ENCODE measurements at regions not wholly inside any gene's neighbourhood (a gene's known extent, or its start where the extent isn't known, plus 50 kb on each side); places are given as distances from the start of the nearest gene placed in this dataset.

DNA sequence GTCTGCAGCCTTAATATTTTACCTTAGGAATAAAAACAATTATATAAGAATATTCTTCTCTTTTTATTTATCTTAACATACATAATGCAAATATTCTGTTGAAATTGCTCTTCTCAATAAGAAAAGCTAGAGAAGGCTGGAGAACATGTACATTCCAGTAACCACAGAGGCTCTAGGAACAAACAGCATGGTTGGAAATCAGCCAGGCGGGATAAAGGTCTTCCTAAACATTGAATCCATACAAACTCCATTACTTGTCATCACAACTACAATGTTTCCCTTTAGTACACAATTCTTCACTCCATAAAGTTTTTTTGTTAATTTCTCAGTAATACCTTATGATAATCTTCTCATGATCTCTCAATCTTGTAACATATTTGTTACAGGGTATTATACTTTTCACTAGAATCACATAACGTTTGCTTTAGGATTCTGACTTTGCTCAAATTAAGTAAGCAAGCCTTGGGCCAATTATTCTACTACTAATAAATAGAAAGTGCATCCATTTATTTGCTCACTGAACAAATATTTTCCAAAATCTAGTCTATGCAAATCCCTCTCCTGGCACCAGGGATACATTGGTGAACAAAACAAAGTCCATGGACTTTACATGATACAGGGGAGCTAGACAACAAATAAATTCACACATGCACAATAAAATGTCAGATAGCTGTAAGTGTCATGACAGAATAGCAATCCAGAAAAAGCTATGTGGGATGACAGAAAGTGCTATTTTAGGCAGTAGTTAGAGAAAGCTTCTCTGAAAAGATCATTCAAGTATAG, 237.5 kb upstream of the TMTC1 start:
- H3K4me3 Mint-ChIP-seq: no peak overlapping the region
- ATAC-seq: no peak
- H3K27me3 Mint-ChIP-seq: no peaks in the 10 kb centered on the region
- no peaks in the 10 kb centered on the region for H3K4me1 Mint-ChIP-seq
- no peak overlapping the region for H3K27ac Mint-ChIP-seq
- no peaks in the 10 kb centered on the region for H3K36me3 Mint-ChIP-seq
- peaks cover 9% of the 10 kb centered on the region for H3K9me3 Mint-ChIP-seq

DNA sequence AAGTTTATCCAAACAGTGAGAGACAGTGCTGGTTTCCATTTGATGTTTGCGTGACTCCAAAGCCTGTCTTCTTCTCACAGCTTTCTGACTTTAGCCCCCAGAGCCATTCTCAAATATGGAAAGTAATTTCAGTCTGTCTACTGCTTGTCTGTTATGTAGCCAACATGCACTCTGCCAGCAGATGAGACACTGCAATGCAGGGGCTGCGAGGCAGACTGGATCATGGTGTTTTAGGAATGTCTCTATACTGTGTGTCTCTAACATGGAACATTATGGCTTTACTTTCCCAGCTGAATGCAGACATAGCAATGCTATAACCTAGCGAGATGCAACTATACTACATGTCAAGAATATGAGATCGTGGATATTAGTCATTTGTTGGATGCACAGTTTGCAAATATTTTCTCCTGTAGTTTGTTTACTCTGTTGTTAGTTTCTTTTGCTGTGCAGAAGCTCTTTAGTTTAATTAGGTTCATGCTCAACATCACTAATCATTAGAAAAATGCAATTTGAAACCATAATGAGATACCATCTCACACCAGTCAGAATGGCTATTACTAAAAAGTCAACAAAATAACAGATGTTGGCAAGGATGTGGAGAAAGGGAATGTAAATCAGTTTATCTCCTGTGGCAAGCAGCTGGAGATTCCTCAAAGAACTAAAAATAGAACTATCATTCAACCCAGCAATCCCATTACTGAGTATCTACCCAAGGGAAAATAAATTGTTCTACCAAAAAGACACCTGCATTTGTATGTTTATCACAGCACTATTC, 235.8 kb upstream of the TMTC1 start:
- Mint-ChIP-seq H3K4me3 (no peak overlapping the region), H3K27ac (no peak overlapping the region), H3K9me3 (peaks cover 14% of the 10 kb centered on the region), H3K4me1 (no peaks in the 10 kb centered on the region), H3K36me3 (no peaks in the 10 kb centered on the region), H3K27me3 (no peaks in the 10 kb centered on the region)
- ATAC-seq: no peak

DNA sequence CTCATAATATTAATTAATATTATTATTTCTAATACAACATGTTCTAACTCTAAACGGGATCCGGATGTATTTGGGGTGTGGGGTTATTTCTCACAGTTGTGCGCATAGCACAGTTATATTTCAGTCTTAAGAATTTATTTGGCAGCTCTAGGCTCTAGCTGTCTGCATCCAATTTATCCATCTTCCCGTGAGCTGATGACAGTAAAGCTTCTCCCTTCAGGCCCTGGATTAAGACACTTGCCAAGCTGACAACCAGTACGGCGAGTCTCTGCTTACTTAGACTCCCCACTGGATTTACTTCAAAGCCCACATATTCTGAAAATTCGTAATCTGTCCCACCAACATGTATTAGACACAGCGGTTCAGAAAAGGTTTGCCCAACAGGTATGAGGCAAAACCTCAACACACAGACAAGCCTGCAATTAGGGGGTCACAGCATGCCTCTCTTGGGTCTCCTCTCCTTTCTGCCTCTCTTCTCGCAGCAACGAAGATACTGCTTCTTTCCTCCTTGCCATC, 232.9 kb upstream of the TMTC1 start:
- ATAC-seq: no peak
- H3K36me3 Mint-ChIP-seq: no peaks in the 10 kb centered on the region
- peaks cover 8% of the 10 kb centered on the region for H3K9me3 Mint-ChIP-seq
- no peaks in the 10 kb centered on the region for H3K27me3 Mint-ChIP-seq
- no peak overlapping the region for H3K4me3 Mint-ChIP-seq
- H3K4me1 Mint-ChIP-seq: no peaks in the 10 kb centered on the region
- no peak overlapping the region for H3K27ac Mint-ChIP-seq

DNA sequence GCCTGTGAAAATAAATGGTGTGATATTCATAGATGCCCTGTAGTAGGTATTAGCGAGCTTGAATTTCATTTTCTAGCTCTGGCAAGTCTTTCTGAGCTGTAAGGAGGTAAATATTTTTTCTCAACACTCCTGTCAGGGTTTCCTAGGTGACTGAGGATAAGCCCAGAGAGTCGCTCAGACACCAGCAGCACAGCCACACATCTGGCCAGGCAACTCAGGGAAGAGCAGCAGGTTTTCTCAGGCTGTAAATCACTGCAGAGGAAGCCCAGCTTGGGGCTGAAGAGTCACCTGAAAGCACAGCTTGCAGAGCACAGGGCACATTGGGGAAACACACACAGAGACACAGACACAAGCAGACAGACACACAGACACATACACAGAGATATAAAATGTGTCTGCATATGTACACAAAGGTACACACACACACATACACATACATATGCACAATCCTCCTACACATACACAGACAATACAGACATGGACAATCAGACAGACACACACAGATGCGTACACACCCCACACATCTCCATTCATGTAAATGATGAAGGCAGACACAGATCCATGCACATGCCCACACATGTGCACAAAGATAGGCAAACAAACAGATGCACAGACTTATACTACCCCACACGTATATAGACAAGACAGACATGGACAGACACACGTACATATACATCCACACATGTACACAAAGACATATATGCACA, 232.0 kb upstream of the TMTC1 start:
- Mint-ChIP-seq H3K9me3 (peaks cover 8% of the 10 kb centered on the region), H3K36me3 (no peaks in the 10 kb centered on the region), H3K27ac (no peak overlapping the region), H3K4me1 (no peaks in the 10 kb centered on the region), H3K27me3 (no peaks in the 10 kb centered on the region), H3K4me3 (no peak overlapping the region)
- ATAC-seq: no peak

DNA sequence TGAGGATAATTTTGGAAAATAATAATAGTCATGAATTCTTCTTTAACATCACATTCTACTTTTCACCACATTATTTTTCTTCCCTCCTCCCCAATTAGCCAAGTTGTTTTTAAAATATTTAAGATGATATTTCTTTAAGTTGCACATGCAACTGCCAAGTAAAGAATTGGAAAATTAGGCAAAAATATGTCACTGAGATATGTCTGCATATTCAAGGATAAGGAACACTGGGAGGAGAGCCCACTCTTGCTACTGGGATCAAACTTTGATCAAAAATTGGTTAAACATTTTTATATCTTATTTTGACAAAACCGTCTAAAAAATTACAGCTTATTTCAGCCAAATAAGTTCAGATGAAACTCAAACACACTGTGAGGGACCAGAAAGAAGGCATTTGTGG, 231.2 kb upstream of the TMTC1 start:
- no peak overlapping the region for H3K27ac Mint-ChIP-seq
- no peak for ATAC-seq
- no peaks in the 10 kb centered on the region for H3K4me1 Mint-ChIP-seq

DNA sequence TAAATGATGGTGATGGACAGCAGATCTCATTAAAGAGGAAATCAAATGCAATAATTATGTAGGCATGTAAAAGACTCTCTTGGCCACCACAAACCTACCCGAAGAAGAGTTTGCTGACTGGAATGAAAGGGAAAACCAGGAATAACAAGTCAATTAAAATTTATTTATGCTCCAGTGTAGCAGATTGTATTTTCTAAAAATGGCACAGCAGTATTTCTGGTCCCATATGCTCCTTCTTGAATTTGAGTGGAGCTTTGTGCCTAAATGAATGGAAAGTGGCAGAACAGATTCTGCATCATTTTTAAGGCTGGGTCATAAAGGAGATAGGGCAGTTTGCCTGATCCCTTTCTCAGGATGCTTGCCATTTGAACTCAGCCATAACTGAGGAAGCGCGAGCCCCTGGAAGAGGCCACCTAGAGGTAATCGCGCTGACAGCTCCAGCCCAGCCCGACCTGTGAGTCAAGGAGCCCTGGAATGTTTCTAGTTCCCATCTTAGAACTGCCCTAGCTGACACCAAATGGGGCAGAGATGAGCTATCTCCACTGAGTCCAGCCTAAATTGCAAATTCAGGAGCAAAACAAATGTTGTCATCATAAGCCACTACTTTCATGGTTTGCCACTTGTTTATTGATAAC, 229.2 kb upstream of the TMTC1 start:
- Mint-ChIP-seq H3K4me1 (no peaks in the 10 kb centered on the region), H3K27me3 (no peaks in the 10 kb centered on the region), H3K9me3 (peaks cover 5% of the 10 kb centered on the region), H3K27ac (no peak overlapping the region), H3K4me3 (no peak overlapping the region), H3K36me3 (no peaks in the 10 kb centered on the region)
- no peak for ATAC-seq

More for the DNA sequence above, 231.2 kb upstream of the TMTC1 start:
- no peaks in the 10 kb centered on the region for H3K27me3 Mint-ChIP-seq
- no peaks in the 10 kb centered on the region for H3K36me3 Mint-ChIP-seq
- H3K9me3 Mint-ChIP-seq: peaks cover 5% of the 10 kb centered on the region
- H3K4me3 Mint-ChIP-seq: no peak overlapping the region

DNA sequence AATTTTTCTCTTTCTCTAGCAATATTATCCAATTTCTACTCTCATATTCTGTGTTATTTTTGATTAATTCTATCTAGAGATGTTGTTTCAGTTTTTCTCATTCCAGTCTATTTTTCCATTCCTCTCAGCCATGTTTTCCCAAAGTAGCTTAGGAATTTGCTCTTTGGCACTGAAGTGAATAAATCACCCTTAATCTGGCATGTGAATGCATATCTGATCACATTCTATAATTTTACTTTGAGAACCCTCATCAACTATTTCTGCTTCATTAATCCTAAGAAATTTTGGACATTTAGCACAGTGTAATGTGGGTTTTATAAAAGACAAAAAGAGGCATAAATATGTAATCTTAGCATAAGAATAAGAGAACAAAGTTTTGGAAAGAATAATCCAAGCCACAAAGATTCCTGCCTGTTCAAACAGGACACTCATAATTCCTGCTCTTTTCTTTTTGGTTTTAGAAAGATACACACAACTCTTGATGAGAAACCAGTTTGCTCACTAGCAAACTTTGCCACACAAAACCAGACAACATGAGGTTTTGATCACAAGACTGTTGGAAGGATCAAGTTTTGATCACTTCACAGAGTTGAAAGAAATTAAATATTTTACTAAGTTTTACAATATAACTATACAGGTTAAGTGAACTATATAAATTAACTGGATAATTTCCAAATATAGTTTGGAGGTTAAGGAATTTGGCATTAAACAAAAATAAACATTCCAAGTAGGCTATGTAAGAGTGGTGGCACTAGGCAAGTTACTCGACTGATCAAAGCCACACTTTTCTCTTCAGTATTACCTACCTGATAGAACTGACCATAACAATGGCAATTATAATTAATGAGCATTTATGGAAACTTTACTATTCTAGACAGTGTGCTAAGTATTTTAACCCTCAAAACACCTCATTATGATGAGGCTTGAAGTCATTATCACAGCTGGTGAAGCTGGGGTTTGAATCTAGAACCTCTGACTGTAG, 226.6 kb upstream of the TMTC1 start:
- Mint-ChIP-seq H3K27me3 (no peaks in the 10 kb centered on the region), H3K4me3 (no peak overlapping the region), H3K27ac (no peak overlapping the region), H3K36me3 (no peaks in the 10 kb centered on the region), H3K9me3 (no peaks in the 10 kb centered on the region), H3K4me1 (no peaks in the 10 kb centered on the region)
- ATAC-seq: no peak

DNA sequence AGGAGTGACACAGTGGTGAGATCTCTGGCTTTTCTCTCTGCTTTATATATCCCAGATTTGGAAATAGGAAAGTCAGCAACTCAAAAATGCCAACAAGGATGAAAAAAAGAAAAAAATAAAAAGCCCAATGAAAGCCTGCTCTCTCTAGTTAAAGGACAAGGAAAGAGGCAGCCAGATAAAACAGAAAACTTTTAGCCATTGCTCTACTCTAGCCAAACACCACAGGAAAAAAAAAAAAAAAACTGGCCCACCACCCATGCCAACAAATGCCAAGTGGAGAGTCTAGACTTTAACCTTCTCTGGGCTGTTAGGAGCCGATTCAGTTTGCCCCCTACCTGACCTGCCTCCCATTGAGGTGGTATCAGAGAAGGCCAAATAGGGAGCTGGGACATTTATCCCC, 222.3 kb upstream of the TMTC1 start:
- Mint-ChIP-seq H3K27me3 (no peaks in the 10 kb centered on the region), H3K4me1 (no peaks in the 10 kb centered on the region), H3K27ac (no peak overlapping the region), H3K9me3 (peaks cover 2% of the 10 kb centered on the region), H3K36me3 (no peaks in the 10 kb centered on the region), H3K4me3 (no peak overlapping the region)
- ATAC-seq: no peak

DNA sequence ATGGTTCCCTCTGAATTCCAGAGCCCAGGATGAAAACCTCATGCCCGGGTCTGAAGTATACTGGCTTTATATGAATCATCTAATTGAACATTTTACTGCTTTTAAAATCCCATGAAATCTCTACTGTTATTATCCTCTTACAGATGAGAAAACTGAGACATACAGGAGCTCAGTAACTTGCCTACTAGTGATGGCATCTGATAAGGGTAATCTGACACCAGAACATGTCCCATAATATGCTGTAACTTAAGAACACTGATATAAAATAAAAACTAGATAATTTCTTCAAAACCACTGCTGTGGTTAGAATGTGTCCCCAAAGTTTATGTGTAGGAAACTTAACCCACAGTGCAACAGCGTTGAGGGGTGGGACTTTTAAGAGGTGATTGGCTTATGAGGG, 219.6 kb upstream of the TMTC1 start:
- H3K4me1 Mint-ChIP-seq: no peaks in the 10 kb centered on the region

DNA sequence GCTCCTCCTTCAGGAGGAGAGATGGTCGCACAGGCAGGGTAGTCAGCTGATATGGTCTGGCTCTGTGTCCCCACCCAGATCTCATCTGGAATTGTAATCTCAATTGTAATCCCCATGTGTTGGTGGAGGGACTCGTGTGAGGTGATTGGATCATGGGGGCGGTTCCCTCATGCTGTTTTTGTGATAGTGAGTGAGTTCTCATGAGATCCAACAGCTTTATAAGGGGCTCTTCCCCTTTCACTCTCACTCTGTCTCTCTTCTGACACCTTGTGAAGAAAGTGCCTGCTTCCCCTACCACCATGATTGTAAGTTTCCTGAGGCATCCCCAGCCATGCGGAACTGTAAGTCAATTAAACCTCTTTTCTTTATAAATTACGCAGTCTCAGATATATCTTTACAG, 218.9 kb upstream of the TMTC1 start:
- H3K4me3 Mint-ChIP-seq: no peak overlapping the region
- ATAC-seq: no peak
- no peaks in the 10 kb centered on the region for H3K27me3 Mint-ChIP-seq

More for the DNA sequence above, 219.6 kb upstream of the TMTC1 start:
- ATAC-seq: no peak
- Mint-ChIP-seq H3K9me3 (peaks cover 8% of the 10 kb centered on the region), H3K27me3 (no peaks in the 10 kb centered on the region), H3K36me3 (no peaks in the 10 kb centered on the region), H3K27ac (no peak overlapping the region), H3K4me3 (no peak overlapping the region)

DNA sequence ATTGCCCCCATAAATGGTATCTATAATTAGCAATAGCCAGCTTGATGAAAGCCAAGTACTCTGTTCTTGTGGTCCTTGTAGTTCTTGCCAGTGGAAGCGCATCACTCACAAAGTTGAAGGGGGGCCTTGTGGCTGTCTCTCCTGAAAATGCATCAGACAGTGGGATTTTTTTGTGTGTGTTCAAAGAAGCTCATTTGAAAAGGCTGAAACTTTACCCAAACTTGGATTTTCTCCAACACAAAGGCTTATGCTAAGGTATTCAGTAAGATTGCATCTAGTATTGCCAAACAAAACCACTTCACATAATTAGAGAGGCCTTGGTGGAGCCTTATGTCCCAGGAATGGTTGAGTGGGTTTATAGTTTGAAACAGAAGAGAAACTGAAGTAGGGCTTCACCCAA, 216.7 kb upstream of the TMTC1 start:
- no peak overlapping the region for H3K4me3 Mint-ChIP-seq
- no peak overlapping the region for H3K27ac Mint-ChIP-seq
- no peaks in the 10 kb centered on the region for H3K4me1 Mint-ChIP-seq
- H3K27me3 Mint-ChIP-seq: no peaks in the 10 kb centered on the region
- ATAC-seq: no peak
- no peaks in the 10 kb centered on the region for H3K36me3 Mint-ChIP-seq
- H3K9me3 Mint-ChIP-seq: peaks cover 12% of the 10 kb centered on the region

More for the DNA sequence above, 218.9 kb upstream of the TMTC1 start:
- H3K9me3 Mint-ChIP-seq: peaks cover 8% of the 10 kb centered on the region
- H3K36me3 Mint-ChIP-seq: no peaks in the 10 kb centered on the region
- H3K4me1 Mint-ChIP-seq: no peaks in the 10 kb centered on the region
- H3K27ac Mint-ChIP-seq: no peak overlapping the region

DNA sequence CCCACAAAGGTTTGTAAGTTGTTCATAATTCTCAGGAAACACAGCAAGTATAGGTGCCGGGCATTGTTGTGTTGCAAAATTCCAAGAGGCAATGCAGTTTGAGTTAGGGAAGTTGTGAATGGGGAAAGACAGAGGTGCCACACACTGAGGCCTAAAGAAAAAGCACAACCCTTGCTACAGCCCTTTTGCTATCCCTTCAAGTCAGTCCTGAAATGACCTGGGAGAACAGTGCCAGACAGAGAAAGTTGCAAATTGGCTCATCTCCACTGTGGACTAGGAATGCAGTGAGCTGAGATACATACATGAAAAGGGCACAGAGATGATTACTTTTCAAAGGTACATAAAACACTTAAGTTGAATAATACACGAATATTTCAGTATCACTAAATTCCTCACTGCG, 213.3 kb upstream of the TMTC1 start:
- H3K27me3 Mint-ChIP-seq: no peaks in the 10 kb centered on the region
- no peaks in the 10 kb centered on the region for H3K36me3 Mint-ChIP-seq
- no peak overlapping the region for H3K27ac Mint-ChIP-seq
- peaks cover 13% of the 10 kb centered on the region for H3K9me3 Mint-ChIP-seq
- no peak for ATAC-seq
- no peak overlapping the region for H3K4me3 Mint-ChIP-seq
- no peaks in the 10 kb centered on the region for H3K4me1 Mint-ChIP-seq

DNA sequence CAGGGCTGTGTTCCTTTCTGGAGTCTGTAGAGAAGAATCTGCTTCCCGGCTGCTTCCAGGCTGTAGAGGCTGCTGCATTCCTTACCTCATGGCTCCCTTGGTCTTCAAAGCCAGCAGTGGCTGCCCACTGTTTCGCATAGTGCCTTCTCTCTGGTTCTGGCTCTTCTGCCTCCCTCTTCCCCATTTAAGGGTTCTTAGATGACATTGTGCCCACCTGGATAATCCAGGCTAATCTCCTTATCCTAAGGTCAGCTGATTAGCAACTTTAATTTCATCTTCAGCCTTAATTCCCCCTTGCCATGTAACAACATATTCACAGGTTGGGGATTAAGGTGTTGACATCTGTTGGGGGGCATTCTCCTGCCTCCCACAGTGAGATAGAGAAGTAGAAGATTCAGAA, 208.6 kb upstream of the TMTC1 start:
- Mint-ChIP-seq H3K9me3 (peaks cover 6% of the 10 kb centered on the region), H3K36me3 (no peaks in the 10 kb centered on the region), H3K27me3 (no peaks in the 10 kb centered on the region), H3K4me1 (no peaks in the 10 kb centered on the region), H3K27ac (no peak overlapping the region), H3K4me3 (no peak overlapping the region)
- ATAC-seq: no peak

DNA sequence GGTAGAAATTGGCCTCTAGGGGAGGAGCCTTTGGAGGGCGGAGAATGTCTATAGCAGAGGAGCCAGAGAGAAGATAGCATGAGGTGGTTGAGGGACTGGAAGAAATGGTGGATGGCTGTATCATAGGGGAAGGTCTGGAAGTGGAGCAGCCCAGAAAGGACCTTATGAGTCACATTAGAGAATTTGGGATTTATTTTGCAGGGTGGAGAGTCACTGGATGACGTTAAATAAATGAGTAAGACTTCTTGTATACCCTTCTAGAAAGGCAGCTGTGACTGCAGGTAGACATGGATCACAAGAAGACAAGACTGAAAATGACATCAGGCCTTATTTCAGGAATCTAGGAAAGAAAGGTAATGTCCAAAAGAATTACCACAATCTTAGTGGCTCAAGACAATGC, 208.2 kb upstream of the TMTC1 start:
- Mint-ChIP-seq H3K36me3 (no peaks in the 10 kb centered on the region), H3K27me3 (no peaks in the 10 kb centered on the region), H3K4me1 (no peaks in the 10 kb centered on the region), H3K4me3 (no peak overlapping the region), H3K9me3 (peaks cover 6% of the 10 kb centered on the region), H3K27ac (no peak overlapping the region)
- ATAC-seq: no peak

Measured in stimulated activated memory B cell treated with anti-CD40 and anti-IgM and Interleukin-4, amounts not matched to agents 10 μg/mL and 1 μg/mL and 100 μg/mL, for 72 hours (primary cell).